ES-I3 (cell line): ENCODE measurements at regions not wholly inside any gene's neighbourhood (a gene's known extent, or its start where the extent isn't known, plus 50 kb on each side); places are given as distances from the start of the nearest gene placed in this dataset.
"Not testable (repeated sequence)": the region's sequence is repeated elsewhere in the genome, so short reads cannot be mapped to it uniquely, and the experiment has no call there.

Experiments used
- H3K36me3 ChIP-seq: 2 replicates; pipeline ENCODE4 v1.6.1; 2013; ENCODE audit warnings: mild to moderate bottlenecking, low read length, control low read depth, moderate library complexity; ENCODE audit not compliant: insufficient read depth
- H3K4me1 ChIP-seq: 2 replicates; pipeline ENCODE4 v1.6.1; 2013; ENCODE audit warnings: mild to moderate bottlenecking, control low read depth, low read length; ENCODE audit not compliant: insufficient read depth
- H3K9ac ChIP-seq: 2 replicates; pipeline ENCODE4 v1.6.1; 2013; ENCODE audit warnings: low read depth, mild to moderate bottlenecking, low read length, moderate library complexity
- H3K9me3 ChIP-seq: 2 replicates; pipeline ENCODE4 v1.6.1; 2013; ENCODE audit warnings: mild to moderate bottlenecking, low read length, moderate library complexity; ENCODE audit not compliant: control insufficient read depth, insufficient read depth

DNA sequence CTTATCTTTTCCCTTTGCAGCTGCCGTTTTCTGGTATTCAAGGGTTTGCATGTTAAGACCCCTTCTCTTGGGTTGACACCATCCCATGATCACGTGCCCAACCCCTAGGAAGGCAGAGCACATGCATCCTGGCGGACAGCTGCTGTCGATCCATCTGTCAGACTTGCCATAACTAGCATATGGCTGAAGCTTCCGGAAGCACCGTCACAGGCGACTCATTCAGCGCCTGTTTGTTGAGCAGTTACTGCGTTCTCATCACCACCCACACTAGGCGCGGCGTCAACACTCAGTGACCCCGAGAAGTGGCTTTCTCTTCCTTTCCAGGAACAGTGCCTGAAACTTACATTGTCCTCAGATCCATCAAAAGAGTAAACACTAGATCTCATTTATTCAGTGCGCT, 93.6 kb downstream of the SOX1 start:
- no peaks in the 10 kb centered on the region for H3K36me3 ChIP-seq
- no peak overlapping the region for H3K9ac ChIP-seq
- no peaks in the 10 kb centered on the region for H3K9me3 ChIP-seq
- peaks cover 22% of the 10 kb centered on the region for H3K4me1 ChIP-seq

DNA sequence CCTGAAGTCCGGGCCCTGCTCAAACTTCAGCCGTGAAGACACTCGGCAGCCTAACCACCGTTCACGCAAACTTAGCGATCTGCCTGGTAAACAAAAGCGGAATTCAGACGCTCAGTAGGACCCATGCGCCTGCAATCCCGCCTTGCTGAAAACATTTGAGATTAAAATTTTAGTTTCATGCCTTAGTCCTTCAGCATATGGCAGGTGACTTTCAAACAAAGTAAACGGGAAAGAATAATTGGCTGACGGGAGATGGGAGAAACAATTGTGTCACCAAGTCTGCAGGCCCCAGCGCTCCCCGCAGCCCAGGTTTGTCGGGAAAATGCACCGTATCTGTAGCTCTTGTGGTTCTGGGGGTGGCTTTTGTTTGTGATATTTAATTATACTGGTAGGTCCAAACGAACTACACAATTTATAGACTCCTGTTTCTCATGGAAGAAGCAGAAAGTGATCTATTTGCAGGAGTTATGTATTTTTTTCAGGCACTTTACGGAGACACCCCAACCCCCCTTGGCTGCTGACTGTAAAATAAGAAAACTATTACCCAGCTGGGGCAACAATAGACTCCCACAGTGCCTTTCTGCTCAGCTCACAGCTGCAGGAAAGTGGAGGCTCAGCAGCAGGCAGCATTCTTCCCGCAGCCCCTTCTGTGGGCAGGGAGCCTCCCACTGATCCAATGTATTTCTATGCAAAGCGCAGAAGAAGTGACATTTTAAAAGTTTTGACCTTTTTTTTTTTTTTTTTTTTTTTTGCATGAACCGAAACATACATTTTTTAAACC, 94.8 kb downstream of the SOX1 start:
- H3K9me3 ChIP-seq, result no peaks in the 10 kb centered on the region
- peaks cover 22% of the 10 kb centered on the region for H3K4me1 ChIP-seq
- H3K9ac ChIP-seq, result peak overlapping the region; percentile 54
- no peaks in the 10 kb centered on the region for H3K36me3 ChIP-seq

DNA sequence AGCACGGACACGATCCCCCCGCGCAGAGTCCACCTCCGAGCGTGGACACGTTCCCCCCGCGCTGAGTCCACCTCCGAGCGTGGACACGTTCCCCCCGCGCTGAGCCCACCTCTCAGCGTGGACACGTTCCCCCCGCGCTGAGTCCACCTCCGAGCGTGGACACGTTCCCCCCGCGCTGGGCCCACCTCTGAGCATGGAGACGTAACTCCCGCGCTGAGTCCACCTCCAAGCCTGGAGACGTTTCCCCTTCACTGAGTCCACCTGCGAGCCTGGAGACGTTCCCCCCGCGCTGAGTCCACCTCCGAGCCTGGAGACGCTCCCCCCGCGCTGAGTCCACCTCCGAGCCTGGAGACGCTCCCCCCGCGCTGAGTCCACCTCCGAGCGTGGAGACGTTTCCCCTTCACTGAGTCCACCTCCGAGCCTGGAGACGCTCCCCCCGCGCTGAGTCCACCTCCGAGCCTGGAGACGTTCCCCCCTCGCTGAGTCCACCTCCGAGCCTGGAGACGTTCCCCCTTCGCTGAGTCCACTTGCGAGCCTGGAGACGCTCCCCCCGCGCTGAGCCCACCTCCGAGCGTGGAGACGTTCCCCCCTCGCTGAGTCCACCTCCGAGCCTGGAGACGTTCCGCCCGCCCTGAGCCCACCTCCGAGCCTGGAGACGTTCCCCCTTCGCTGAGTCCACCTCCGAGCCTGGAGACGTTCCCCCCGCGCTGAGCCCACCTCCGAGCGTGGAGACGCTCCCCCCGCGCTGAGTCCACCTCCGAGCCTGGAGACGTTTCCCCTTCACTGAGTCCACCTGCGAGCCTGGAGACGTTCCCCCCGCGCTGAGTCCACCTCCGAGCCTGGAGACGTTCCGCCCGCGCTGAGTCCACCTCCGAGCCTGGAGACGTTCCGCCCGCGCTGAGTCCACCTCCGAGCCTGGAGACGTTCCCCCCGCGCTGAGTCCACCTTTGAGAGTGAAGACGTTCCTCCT, 97.0 kb downstream of the SOX1 start:
- H3K9me3 ChIP-seq, H3K9ac ChIP-seq, H3K36me3 ChIP-seq: not testable (repeated sequence)
- peaks cover 18% of the 10 kb centered on the region for H3K4me1 ChIP-seq

DNA sequence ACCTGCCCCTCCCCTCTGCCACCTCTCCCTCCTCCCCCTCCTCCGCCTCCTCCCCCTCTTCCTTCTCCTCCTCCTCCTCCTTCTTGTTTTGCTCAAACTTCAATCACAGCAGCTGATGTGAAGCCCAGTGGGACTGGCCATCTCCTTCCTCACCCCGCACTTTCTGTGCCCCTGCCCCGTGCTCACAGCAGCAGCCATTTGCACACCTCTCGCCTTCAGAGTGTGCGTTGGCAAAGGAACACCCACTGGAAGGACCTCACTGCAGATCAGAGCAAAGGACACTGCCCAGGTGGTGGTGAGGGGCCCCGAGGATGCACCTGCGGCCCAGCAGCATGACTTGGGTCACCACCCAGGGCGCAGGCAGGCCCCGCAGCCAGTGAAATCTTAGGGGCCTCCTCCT, 98.8 kb downstream of the SOX1 start:
- H3K4me1 ChIP-seq, result peaks cover 2% of the 10 kb centered on the region; the same call in 1 of the 2 replicates
- no peaks in the 10 kb centered on the region for H3K9me3 ChIP-seq
- H3K36me3 ChIP-seq, result no peaks in the 10 kb centered on the region
- H3K9ac ChIP-seq, result no peak overlapping the region

DNA sequence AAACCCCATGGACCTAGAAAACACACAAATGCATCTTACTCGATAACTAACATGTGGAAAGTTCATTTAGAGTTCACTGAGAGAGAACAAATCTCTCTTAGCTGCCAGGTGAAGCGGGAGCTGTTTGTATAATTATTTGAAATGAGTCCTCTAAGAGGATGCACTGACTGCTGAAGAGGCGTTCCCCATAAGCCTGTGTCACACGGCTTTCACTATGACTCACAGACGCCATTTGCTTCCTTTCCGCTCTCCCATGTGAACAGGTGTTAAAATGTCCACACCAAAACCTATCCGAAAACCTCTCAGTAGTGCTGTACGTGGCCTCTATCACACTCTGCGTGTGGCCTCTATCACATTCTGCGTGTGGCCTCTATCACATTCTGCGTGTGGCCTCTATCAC, 101.8 kb downstream of the SOX1 start:
- Histone ChIP-seq H3K4me1 (no peaks in the 10 kb centered on the region), H3K9me3 (no peaks in the 10 kb centered on the region), H3K9ac (no peak overlapping the region), H3K36me3 (no peaks in the 10 kb centered on the region)

DNA sequence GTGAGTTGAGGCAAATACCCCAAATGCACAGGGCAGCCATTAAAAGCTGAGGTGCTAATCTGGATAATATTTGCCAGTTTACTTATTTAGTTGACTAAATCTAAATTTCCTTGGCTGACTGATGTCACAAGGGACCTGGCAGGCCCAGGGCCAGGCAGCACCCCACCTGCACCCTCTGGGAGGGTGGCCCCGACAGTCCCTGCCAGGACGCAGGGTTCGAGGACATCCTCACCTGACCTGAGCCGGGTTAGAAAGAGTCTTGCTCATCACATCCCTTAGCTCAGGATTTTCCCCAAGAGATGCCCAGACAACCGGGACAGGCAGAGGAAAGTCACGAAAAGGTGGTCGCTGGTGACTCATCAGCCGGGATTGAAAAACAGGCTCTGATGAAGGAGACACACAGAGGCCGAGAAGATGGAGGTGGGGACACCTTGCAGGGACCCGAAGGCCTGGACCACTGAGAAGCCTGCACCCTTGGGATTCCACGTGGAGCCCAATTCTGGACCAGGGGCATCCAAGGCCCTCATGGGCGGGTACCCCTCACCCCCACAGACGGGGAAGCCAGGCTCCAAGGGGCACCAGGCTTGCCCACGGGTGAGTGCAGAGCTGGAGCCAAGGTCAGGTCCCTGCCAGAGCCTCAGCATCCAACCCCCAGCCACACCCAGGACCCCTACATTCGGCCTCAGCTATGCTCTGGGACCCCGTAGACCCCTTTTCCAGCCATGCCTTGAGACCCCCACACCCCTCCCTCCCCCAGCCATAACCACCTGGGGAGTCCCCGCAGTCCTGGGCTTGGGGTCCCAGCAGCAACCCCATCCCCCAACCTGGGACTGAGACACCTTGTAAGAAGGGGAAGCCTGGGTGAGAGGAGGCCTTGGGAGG, 103.2 kb downstream of the SOX1 start:
- Histone ChIP-seq H3K9me3 (0 out of 2 replicates have a peak, but pooled peaks cover 7% of the 10 kb centered on the region), H3K9ac (no peak overlapping the region), H3K4me1 (no peaks in the 10 kb centered on the region), H3K36me3 (no peaks in the 10 kb centered on the region)

DNA sequence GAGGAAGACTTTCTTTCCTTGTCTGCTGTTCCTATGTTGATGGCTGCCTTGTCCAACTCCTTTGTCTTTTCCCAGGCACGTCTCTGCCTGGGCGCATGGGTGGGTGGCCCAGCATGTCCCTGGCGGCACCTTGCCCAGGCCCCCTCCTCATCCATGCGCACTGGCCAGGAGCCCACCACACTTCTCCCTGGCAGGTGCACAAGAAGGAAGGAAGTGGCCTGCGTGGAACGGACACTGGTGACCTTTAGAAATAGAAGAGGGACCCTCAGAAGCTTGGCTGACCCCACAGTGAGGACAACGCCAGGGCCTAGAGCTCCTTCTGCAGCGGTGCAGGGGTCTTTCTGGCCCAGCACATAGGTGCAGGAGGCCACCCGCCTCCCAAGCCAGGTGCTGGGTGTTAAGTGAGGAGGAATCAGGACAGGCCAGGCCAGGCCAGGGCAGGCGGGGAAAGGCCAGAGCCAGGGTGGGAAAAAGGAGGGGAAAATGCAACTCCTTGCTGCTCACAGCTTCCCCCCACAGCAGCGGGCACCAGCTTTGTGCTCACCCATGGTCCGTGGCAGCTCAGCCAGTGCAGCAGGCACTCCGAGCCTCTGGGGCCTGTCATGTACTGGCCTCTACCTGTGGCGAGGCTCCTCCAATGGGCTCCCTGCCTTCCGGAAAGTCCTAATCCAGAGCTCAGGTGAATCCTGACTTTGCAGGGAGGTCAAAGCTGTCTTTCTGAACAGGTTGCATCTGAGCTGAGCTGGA, 104.0 kb downstream of the SOX1 start:
- 0 out of 2 replicates have a peak, but pooled peaks cover 7% of the 10 kb centered on the region for H3K9me3 ChIP-seq
- no peaks in the 10 kb centered on the region for H3K36me3 ChIP-seq
- H3K9ac ChIP-seq, result no peak overlapping the region
- no peaks in the 10 kb centered on the region for H3K4me1 ChIP-seq

DNA sequence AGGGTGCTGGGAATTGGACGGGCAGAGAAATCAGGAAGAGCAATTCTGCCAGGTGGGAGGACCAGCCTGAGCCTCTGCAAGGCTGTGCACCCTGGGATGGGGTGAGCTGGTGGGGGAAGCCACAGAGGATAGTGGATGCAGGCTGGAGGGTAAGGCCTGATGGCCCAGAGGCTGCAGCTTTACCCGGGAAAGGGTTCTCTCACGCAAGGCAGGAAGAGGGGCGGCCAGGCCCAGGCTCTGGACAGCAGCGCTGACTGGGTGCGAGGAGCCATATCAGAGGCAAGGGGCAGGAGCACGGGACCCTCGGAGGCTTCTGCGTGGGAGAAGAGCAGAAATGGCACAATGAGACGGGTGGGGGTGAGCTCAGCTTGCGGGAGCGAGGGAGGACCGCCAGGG, 104.6 kb downstream of the SOX1 start:
- Histone ChIP-seq H3K9me3 (0 out of 2 replicates have a peak, but pooled peaks cover 7% of the 10 kb centered on the region), H3K4me1 (no peaks in the 10 kb centered on the region), H3K9ac (no peak overlapping the region), H3K36me3 (no peaks in the 10 kb centered on the region)

DNA sequence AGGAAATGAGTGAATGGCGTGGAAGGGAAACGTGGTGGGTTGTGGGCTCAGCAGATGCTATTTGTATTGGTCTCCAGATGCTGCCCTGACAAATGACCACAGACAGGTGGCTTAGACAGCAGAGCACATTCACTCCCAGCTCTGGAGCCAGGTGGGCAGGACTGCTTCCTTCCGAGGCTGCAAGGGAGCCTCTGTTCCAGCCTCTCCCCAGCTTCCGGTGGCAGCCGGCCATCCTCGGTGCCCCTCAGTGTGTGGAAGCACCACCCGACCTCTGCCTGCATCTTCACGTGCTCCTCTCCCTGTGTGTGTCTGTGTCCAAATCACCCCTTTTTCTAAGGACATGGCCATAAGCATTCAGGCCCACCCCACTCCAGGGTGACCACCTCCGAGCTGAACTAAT, 105.1 kb downstream of the SOX1 start:
- H3K4me1 ChIP-seq, result no peaks in the 10 kb centered on the region

DNA sequence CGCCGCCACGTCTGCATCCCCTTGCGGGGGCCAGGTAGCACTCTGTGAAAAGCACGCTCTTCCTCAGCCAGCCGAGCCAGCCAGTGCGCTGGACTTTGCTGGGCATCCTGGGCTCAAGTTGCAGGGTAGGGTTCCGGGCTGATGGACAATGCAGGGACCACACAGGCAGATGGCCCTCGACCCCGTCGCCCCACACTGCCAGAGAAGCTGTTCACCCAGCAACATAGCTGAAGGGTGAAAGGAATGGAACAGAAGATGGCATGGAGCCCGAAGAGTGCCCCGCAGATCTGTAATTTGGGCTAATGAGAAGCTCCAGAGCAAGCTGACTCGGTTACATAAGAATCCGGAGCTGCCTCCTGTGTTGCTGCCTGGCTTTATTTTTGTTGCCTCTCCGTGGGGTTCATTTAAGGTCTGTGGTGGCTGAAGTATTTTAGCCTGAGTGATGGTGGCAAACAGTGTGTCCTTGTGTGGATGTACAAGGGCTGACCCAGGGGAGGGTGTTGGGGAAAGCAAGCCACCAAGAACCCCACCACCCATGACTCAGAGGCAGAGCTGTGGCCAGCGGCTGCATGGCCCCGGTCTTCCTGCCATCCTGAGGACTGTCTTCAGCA, 105.8 kb downstream of the SOX1 start:
- H3K4me1 ChIP-seq, result no peaks in the 10 kb centered on the region
- 0 out of 2 replicates have a peak, but pooled peaks cover 7% of the 10 kb centered on the region for H3K9me3 ChIP-seq
- no peaks in the 10 kb centered on the region for H3K36me3 ChIP-seq
- H3K9ac ChIP-seq, result no peak overlapping the region

More for the DNA sequence above, 105.1 kb downstream of the SOX1 start:
- H3K9me3 ChIP-seq, result 0 out of 2 replicates have a peak, but pooled peaks cover 7% of the 10 kb centered on the region
- H3K9ac ChIP-seq, result no peak overlapping the region
- H3K36me3 ChIP-seq, result no peaks in the 10 kb centered on the region

DNA sequence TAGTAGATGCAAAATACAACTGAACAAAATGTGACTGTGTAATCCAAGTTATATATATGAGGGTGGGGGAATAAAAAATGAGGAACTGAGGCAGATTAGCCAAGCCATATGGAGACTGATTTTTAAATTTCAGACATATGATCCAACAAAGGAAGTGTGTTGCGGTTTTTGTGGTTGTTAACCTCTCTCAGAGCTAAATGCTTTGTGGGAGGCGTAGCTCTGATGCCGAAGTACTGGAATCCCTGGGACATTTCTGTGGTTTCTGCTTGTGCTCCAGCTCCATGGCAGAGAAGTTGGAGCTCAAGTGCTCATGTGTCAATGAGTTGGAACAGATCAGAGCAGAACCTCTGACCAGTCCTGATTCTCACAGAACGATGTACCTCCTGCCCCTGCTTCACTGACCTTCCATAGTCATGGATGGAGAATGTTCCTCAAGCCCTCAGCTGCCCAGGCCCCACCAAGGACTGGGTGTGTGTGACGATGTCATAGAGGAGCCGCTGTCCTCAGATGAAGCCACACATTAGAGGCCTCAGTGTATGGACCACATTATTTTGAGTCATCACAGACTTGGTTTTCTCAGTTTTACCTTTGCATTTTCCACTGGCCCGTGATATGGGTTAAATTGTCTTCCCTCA, 107.6 kb downstream of the SOX1 start:
- no peaks in the 10 kb centered on the region for H3K4me1 ChIP-seq
- no peak overlapping the region for H3K9ac ChIP-seq
- H3K36me3 ChIP-seq, result no peaks in the 10 kb centered on the region
- H3K9me3 ChIP-seq, result 0 out of 2 replicates have a peak, but pooled peaks cover 7% of the 10 kb centered on the region

DNA sequence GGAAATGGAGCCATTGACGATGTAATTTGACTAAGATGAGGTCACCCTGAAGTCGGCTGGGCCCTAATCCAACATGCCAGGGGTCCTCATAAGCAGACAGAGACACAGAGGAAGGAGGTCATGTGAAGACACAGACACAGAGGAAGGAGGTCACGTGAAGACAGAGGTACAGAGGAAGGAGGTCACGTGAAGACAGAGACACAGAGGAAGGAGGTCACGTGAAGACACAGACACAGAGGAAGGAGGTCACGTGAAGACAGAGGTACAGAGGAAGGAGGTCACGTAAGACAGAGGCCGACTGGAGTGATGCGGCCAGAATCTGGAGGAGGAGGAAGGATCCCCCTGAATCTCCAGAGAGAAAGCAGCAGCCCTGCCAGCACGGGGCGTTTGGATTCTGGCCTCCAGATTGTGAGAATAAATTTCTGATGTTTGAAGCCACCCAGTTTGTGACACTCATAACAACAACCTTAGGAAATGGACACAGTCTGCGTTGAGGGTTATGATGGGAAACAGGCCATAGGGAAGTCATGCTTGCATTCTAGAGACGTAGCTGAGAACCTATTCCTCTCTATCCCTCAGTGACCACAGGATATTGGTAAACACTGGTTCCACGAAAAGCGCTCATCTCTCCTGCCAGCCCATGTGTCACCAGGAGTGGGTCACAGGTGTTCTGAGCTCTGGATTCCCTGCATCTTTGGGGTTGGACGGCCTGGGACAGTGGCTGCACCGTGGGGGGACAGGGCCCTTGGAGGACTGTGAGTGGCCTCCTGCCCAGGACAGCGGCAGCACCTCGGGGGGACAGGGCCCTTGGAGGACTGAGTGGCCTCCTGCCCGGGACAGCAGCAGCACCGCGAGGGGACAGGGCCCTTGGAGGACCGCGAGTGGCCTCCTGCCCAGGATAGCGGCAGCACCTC, 108.5 kb downstream of the SOX1 start:
- Histone ChIP-seq H3K4me1 (no peaks in the 10 kb centered on the region), H3K36me3 (no peaks in the 10 kb centered on the region), H3K9ac (no peak overlapping the region), H3K9me3 (0 out of 2 replicates have a peak, but pooled peaks cover 7% of the 10 kb centered on the region)
